GM12891 (cell line): ENCODE measurements at regions not wholly inside any gene's neighbourhood (a gene's known extent, or its start where the extent isn't known, plus 50 kb on each side); places are given as distances from the start of the nearest gene placed in this dataset.

ENCODE experiments used
- DNase-seq: peaks from one replicate; pipeline ENCODE4 v3.0.0; 2011; ENCODE audit warnings: low spot score; ENCODE audit not compliant: insufficient read length
- FAIRE-seq: peaks from 2 replicates; lab custom pipeline; 2011; peaks lifted over from hg19 to GRCh38; lab: Jason Lieb, UNC
- PAX5 ChIP-seq: IDR thresholded peaks from 2 replicates; pipeline ENCODE4 v1.6.1; 2011; ENCODE audit warnings: low read length, moderate library complexity, mild to moderate bottlenecking; ENCODE audit not compliant: insufficient read depth, severe bottlenecking
- POLR2A ChIP-seq: IDR thresholded peaks from 2 replicates; pipeline ENCODE4 v1.6.1; 2011; ENCODE audit warnings: low read depth, low read length, control low read depth
- POLR2AphosphoS5 ChIP-seq: IDR thresholded peaks from 2 replicates; pipeline ENCODE4 v1.6.1; 2011; ENCODE audit warnings: low read depth, low read length, control low read depth
- POU2F2 ChIP-seq: IDR thresholded peaks from 2 replicates; pipeline ENCODE4 v1.6.1; 2011; ENCODE audit warnings: low read depth, mild to moderate bottlenecking, control low read depth, low read length, moderate library complexity
- SPI1 ChIP-seq: IDR thresholded peaks from 2 replicates; pipeline ENCODE4 v1.6.1; 2011; ENCODE audit warnings: low read depth, low read length, control low read depth
- TAF1 ChIP-seq: IDR thresholded peaks from 2 replicates; pipeline ENCODE4 v1.6.1; 2011; ENCODE audit warnings: low read depth, low read length, control low read depth

GRCh38 chr5:8691221-8691620 is 822.3 kb downstream of the MTRR start:
- TF ChIP-seq POU2F2 = no peak
- no peak for TF ChIP-seq SPI1
- TF ChIP-seq POLR2A = no peak
- no peak for TF ChIP-seq TAF1
- TF ChIP-seq PAX5 = no peak
- TF ChIP-seq POLR2AphosphoS5 = no peak
- no peak for DNase-seq
- no peak for FAIRE-seq

GRCh38 chr5:8693341-8693844 is 824.4 kb downstream of the MTRR start:
- no peak for FAIRE-seq

GRCh38 chr5:8694545-8694944 is 825.6 kb downstream of the MTRR start:
- TF ChIP-seq TAF1 (no peak), PAX5 (no peak), POU2F2 (no peak), POLR2AphosphoS5 (no peak), SPI1 (no peak), POLR2A (no peak)
- FAIRE-seq = no peak
- no peak for DNase-seq

More at GRCh38 chr5:8693341-8693844, 824.4 kb downstream of the MTRR start:
- no peak for DNase-seq
- no peak for TF ChIP-seq TAF1
- TF ChIP-seq POLR2A = no peak
- TF ChIP-seq POLR2AphosphoS5 = no peak
- TF ChIP-seq POU2F2 = no peak
- TF ChIP-seq SPI1 = no peak
- no peak for TF ChIP-seq PAX5

- no peak for TF ChIP-seq POLR2AphosphoS5
- TF ChIP-seq TAF1 = no peak
- TF ChIP-seq SPI1 = no peak
- no peak for TF ChIP-seq PAX5
- TF ChIP-seq POLR2A = no peak
- TF ChIP-seq POU2F2 = no peak
- FAIRE-seq (no peak), DNase-seq (no peak)
Measured at GRCh38 chr5:8695902-8696845, 827.2 kb downstream of the MTRR start.

DNA sequence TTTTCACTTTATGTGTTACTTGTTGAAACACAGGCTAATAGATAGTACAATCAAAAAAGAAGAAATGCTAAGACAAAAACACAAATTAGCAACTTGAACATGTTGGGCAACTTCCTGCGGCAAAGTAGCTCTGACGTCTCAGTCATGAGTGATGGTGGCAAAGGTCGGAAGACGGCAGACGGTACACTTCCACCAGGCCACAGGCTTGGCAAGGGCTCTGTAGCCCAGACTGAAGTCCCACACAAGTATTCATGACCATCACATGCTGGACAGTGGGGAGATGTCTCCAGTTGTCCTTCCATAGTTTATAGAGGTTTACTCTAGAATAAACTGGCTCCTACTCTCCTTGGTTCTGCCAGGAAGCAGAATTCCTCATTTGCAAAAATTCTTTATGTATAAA is 831.3 kb downstream of the MTRR start:
- no peak for FAIRE-seq
- TF ChIP-seq POU2F2 (no peak), POLR2A (no peak), TAF1 (no peak), SPI1 (no peak), POLR2AphosphoS5 (no peak), PAX5 (no peak)

GRCh38 chr5:8700671-8701070 is 831.7 kb downstream of the MTRR start:
- FAIRE-seq (no peak), DNase-seq (no peak)
- TF ChIP-seq POU2F2 = no peak
- TF ChIP-seq PAX5 = no peak
- TF ChIP-seq TAF1 = no peak
- TF ChIP-seq POLR2A = no peak
- TF ChIP-seq POLR2AphosphoS5 = no peak
- no peak for TF ChIP-seq SPI1

More for the DNA sequence above, 831.3 kb downstream of the MTRR start:
- DNase-seq = no peak

DNA sequence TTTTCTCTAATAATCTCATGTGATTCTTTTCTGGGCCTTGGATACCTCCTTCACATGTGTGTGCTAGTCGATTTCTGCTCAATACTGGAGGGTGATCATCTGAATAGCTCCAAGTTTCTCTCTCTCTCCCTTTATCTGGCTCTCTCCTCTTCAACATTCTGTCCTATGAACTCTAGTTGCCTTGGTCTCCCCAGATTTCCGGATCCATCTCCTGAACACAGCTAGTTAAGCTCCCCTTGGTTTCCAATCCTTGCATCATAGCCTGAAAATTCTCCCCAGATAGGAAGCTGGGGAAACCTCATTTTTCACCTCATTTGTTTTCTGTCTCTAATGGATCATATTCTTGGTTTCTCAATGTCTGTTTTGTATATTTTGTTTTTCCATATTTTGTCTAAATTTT is 832.3 kb downstream of the MTRR start:
- TF ChIP-seq TAF1 = no peak
- TF ChIP-seq SPI1 = no peak
- no peak for TF ChIP-seq PAX5
- TF ChIP-seq POU2F2 = no peak
- no peak for TF ChIP-seq POLR2A
- TF ChIP-seq POLR2AphosphoS5 = no peak
- no peak for FAIRE-seq
- no peak for DNase-seq

- no peak for FAIRE-seq
- DNase-seq = no peak
- TF ChIP-seq TAF1 (no peak), POU2F2 (no peak), POLR2AphosphoS5 (no peak), POLR2A (no peak), SPI1 (no peak), PAX5 (no peak)
Measured at GRCh38 chr5:8710426-8710930, 835.4 kb downstream of the SEMA5A start.

DNA sequence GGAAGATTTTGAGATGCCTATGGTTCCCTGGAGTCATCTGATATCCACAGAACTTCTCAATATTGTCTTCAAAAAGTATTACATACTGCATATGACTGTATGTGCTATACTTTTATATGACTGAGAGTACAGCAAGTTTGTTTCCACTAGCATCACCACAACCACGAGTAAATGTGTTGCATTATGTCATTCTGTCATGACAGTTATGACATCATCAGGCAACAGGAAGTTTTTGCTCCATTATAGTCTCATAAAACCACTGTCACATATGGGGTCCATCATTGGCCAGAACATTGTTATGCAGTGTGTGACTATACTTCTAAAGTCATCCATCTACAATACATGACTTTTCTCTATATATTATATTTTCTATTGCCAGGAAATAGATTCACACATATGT is 831.7 kb downstream of the SEMA5A start:
- no peak for TF ChIP-seq POLR2A
- no peak for TF ChIP-seq PAX5
- TF ChIP-seq SPI1 = no peak
- TF ChIP-seq POU2F2 = no peak
- TF ChIP-seq POLR2AphosphoS5 = no peak
- no peak for TF ChIP-seq TAF1
- FAIRE-seq = no peak

DNA sequence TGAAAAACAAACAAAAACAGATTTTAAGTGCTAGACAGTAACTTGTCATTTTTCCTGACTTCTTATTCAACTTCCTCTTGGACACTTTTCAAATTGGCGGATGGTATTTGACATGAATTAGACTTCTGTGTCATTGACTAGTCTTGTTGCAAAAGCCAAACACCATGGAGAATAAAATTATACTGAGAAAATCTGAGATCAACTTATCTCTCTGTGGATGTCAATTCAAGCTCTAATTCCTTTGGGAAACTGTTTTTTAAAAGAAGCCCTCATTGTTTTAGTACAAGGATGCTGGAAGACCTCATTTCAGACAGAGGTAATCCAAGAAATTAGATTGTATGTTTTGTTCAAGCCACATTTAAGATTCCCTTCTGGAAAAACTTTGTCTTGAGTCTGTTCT is 831.0 kb downstream of the SEMA5A start:
- TF ChIP-seq PAX5 (no peak), POLR2A (no peak), SPI1 (no peak), POU2F2 (no peak), TAF1 (no peak), POLR2AphosphoS5 (no peak)
- FAIRE-seq (no peak), DNase-seq (no peak)

More for the DNA sequence above, 831.7 kb downstream of the SEMA5A start:
- DNase-seq = no peak
